Fibroblast of the aortic adventitia (primary cell): ENCODE measurements at regions not wholly inside any gene's neighbourhood (a gene's known extent, or its start where the extent isn't known, plus 50 kb on each side); places are given as distances from the start of the nearest gene placed in this dataset.

Experiments
- DNase-seq: peaks from one replicate; pipeline ENCODE4 v3.0.0-alpha.2; 2010; ENCODE audit warnings: low read depth
- H3K4me3 ChIP-seq: 2 replicates; pipeline ENCODE4 v1.5.1; 2011; ENCODE audit warnings: low read depth, mild to moderate bottlenecking, control low read depth, low read length, moderate library complexity
- TF ChIP-seq, protein P1 (sequence below): IDR thresholded peaks from 2 replicates; pipeline ENCODE4 v1.5.1; 2011; ENCODE audit warnings: mild to moderate bottlenecking, low read length, control low read depth, inconsistent platforms; ENCODE audit not compliant: insufficient read depth

DNA sequence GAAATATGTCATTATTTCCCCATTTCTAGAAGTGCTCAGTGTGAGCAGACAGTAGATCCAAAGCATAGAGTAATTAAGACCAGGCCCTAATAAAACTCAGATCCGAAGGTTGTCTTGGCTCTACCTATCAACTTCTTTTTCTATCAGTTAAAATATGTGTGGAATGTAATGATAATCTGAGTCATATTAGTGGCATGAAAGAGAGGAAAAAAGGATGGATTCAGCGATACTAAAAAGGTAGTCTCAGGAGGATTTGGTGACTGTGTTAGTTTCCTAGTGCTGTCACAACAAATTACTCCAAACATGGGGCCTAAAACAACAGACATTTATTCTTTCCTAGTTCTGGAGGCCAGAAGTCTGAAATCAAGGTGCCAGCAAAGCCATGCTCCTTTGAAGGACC is 103.7 kb upstream of the NABP1 start:
- no peak for DNase-seq
- H3K4me3 ChIP-seq, result no peak overlapping the region
- TF ChIP-seq, protein P1, sequence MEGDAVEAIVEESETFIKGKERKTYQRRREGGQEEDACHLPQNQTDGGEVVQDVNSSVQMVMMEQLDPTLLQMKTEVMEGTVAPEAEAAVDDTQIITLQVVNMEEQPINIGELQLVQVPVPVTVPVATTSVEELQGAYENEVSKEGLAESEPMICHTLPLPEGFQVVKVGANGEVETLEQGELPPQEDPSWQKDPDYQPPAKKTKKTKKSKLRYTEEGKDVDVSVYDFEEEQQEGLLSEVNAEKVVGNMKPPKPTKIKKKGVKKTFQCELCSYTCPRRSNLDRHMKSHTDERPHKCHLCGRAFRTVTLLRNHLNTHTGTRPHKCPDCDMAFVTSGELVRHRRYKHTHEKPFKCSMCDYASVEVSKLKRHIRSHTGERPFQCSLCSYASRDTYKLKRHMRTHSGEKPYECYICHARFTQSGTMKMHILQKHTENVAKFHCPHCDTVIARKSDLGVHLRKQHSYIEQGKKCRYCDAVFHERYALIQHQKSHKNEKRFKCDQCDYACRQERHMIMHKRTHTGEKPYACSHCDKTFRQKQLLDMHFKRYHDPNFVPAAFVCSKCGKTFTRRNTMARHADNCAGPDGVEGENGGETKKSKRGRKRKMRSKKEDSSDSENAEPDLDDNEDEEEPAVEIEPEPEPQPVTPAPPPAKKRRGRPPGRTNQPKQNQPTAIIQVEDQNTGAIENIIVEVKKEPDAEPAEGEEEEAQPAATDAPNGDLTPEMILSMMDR, result no peak

DNA sequence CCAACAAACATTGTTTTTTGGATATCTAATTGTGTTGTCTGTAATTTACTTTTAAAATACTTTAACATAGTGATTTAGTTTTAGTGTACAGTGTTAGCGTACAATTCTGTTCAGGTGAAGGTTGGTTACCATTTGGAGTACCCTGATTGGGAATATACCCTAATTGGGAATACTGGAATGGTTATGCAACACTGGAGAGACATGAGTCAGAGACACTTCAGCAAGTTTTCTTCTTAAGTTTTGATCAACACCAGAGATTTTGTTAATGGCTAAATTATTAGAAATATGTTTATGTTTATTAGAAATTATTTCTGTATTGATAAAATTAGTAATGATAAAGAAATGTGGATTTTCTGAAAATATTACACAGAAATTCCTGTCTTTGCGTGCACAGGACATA is 100.3 kb upstream of the NABP1 start:
- TF ChIP-seq, protein P1, result no peak
- no peak overlapping the region for H3K4me3 ChIP-seq
- no peak for DNase-seq

DNA sequence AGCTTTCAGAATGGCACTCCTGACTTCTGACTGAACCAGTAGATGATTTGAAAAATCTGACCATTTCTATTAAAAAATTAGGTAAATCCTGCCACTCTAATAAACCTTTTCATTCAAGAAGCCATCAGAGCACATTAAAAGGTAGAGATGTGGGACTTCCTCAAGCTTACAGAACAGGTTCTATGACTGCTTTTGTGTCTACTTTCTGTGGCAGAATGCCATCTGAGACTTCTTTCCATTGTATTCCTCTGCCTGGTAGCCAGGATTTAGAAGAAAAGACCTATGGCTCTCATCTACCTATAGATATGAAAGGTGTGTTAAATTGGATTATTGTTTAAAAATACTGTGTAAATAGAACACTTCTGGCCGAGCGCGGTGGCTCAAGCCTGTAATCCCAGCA is 99.9 kb upstream of the NABP1 start:
- no peak overlapping the region for H3K4me3 ChIP-seq
- no peak for DNase-seq
- TF ChIP-seq, protein P1, result no peak

DNA sequence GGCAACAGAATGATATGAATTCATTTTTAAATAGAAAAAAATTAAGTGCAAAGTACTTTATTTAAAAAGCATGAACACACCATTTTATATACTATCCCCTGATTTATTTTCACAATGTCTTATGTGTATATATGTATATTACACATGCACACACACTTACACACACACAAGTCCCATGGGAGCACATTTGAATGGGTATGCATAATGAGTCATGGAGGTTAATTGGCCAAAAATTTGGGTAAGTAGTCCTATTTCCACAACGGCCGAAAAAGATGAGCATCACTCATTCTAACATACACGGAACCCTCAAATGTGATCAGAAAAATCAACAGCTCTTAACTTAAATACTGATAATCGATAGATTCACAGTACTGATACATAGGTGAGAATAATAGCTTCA is 97.4 kb upstream of the NABP1 start:
- peak; percentile 50 for DNase-seq

DNA sequence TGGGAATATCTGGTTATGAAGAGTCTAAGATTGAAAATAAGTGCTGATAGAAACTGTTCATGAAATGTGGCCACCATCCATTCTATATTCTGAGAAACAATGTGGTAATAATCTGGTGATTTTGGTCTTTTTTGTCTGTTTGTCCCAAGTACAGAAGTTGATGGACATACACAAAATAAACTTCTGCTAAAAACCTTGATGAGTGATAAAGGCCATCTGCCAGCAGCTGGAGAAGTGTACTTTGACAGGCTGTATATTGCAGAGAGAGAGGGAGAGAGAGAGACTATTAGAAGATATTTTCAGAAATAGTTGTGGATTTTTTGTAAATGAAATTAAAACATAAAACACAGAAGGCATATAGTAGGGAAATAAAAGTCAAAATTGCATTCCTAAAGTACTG is 96.9 kb upstream of the NABP1 start:
- no peak for DNase-seq
- H3K4me3 ChIP-seq, result no peak overlapping the region
- TF ChIP-seq, protein P1, result no peak

More for the DNA sequence above, 97.4 kb upstream of the NABP1 start:
- TF ChIP-seq, protein P1, result no peak
- no peak overlapping the region for H3K4me3 ChIP-seq

DNA sequence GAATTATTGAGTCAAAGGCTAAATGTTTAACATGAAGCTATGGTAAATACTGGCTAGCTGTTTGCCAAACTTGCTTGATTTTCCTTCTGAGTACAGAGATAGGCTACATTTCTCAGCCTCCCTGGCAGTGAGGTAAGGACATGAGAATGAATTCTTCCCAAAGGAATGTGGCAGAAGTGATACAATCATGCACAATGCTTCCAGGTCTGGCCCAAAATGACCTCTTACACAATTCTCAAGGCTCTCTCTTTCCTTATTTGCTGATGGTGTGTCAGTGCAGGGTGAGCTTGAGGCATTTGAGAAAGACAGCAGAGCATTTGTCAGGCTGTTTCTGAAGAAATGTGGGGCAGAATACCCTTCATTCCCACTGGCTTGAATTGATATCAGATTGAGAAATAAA is 95.6 kb upstream of the NABP1 start:
- TF ChIP-seq, protein P1, result no peak
- H3K4me3 ChIP-seq, result no peak overlapping the region

DNA sequence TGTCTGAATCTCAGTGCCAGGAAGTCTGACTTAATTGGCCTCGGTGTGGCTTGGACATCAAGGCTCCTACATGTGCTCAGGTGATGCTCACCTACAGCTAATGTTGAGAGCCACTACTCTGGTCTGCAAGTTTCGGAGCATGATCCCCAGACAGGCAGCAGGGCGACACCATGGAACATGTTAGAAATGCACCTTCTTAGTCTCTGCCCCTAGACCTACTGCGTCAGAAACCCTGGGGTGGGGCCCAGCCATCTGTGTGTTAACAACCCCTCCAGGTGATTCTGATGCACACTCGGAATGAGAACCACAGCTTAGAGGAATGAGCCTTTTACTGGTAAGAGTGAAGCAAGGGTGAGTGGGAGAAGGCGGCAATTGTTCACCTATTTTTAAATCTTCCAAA is 86.9 kb upstream of the NABP1 start:
- TF ChIP-seq, protein P1, result no peak
- no peak for DNase-seq
- no peak overlapping the region for H3K4me3 ChIP-seq

More for the DNA sequence above, 95.6 kb upstream of the NABP1 start:
- DNase-seq, result peak; percentile 79
